ENCODE measurements at regions not wholly inside any gene's neighbourhood (a gene's known extent, or its start where the extent isn't known, plus 50 kb on each side); places are given as distances from the start of the nearest gene placed in this dataset.

GRCh38 chr4:101718810-101719209, 71.7 kb upstream of the BANK1 start:
- TF ChIP-seq CTCF (IDR thresholded peaks at IDR 0.05) (no peak), EP300 (IDR thresholded peaks at IDR 0.05) (no peak), POLR2A (IDR thresholded peaks at IDR 0.05) (no peak), POLR2AphosphoS5 (IDR thresholded peaks at IDR 0.05) (no peak)
